ENCODE measurements at regions not wholly inside any gene's neighbourhood (a gene's known extent, or its start where the extent isn't known, plus 50 kb on each side); places are given as distances from the start of the nearest gene placed in this dataset.
"Not testable (repeated sequence)": the region's sequence is repeated elsewhere in the genome, so short reads cannot be mapped to it uniquely, and the experiment has no call there.

GRCh38 chr22:49006207-49007012, 821.3 kb downstream of the BRD1 start:
- FAIRE-seq (no peak), DNase-seq (ENCODE audit: insufficient read length, low spot score) (no peak)
- TF ChIP-seq, protein P1, sequence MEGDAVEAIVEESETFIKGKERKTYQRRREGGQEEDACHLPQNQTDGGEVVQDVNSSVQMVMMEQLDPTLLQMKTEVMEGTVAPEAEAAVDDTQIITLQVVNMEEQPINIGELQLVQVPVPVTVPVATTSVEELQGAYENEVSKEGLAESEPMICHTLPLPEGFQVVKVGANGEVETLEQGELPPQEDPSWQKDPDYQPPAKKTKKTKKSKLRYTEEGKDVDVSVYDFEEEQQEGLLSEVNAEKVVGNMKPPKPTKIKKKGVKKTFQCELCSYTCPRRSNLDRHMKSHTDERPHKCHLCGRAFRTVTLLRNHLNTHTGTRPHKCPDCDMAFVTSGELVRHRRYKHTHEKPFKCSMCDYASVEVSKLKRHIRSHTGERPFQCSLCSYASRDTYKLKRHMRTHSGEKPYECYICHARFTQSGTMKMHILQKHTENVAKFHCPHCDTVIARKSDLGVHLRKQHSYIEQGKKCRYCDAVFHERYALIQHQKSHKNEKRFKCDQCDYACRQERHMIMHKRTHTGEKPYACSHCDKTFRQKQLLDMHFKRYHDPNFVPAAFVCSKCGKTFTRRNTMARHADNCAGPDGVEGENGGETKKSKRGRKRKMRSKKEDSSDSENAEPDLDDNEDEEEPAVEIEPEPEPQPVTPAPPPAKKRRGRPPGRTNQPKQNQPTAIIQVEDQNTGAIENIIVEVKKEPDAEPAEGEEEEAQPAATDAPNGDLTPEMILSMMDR (IDR thresholded peaks at IDR 0.05; ENCODE audit: insufficient read depth, missing control alignments), result no peak

DNA sequence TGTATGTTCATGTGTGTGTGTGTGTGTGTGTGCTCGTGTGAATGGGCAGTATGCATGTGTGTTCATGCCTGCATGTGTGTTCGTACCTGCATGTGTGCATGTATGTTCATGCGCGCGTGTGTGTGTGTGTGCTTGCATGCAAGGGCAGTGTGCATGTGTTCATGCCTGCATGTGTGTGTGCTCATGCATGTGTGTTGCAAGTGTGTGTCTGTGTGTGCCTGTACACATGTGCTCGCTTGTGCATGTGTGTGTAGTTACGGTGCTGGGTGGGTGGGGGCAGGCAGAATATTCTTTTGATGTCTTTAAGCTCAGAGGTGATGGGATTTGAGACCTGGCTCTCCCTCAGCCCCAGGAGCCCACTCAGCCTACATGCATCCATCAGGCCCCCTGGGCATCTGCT, 822.1 kb downstream of the BRD1 start:
- no peak for DNase-seq (ENCODE audit: insufficient read length, low spot score)
- FAIRE-seq, result no peak
- TF ChIP-seq, protein P1 (IDR thresholded peaks at IDR 0.05; ENCODE audit: insufficient read depth, missing control alignments), result no peak

GRCh38 chr22:49004484-49005399, 822.9 kb downstream of the BRD1 start:
- TF ChIP-seq, protein P1 (IDR thresholded peaks at IDR 0.05; ENCODE audit: insufficient read depth, missing control alignments), result no peak
- DNase-seq (ENCODE audit: insufficient read length, low spot score), result no peak
- FAIRE-seq, result no peak

- FAIRE-seq; DNase-seq (ENCODE audit: insufficient read length, low spot score): not testable (repeated sequence)
These were observed 830.1 kb downstream of the BRD1 start for GRCh38 chr22:48997605-48998004.

GRCh38 chr22:48993655-48994054, 834.0 kb downstream of the BRD1 start:
- no peak for FAIRE-seq
- TF ChIP-seq, protein P1 (IDR thresholded peaks at IDR 0.05; ENCODE audit: insufficient read depth, missing control alignments), result no peak
- DNase-seq (ENCODE audit: insufficient read length, low spot score), result no peak

DNA sequence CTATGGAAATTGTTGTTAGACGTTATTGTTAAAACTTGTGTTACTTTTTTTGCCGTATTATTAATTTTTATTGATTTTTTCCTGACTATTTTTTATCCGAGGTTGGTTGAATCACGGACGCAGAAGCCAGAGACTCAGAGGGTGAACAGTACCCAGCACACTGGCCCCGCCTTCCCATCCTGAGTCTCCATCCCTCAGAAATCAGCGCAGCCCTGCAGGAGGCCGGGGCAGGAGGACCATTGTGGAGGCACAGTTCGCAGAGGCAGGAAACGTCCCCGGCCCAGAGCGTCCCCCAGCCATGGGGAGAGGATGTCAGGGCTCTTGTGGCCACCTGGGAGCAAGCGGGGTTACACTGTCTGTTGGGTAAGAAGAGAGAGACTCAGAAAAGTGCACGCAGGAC, 843.0 kb downstream of the BRD1 start:
- DNase-seq (ENCODE audit: insufficient read length, low spot score) (no peak), FAIRE-seq (no peak)
- TF ChIP-seq, protein P1 (IDR thresholded peaks at IDR 0.05; ENCODE audit: insufficient read depth, missing control alignments), result no peak

DNA sequence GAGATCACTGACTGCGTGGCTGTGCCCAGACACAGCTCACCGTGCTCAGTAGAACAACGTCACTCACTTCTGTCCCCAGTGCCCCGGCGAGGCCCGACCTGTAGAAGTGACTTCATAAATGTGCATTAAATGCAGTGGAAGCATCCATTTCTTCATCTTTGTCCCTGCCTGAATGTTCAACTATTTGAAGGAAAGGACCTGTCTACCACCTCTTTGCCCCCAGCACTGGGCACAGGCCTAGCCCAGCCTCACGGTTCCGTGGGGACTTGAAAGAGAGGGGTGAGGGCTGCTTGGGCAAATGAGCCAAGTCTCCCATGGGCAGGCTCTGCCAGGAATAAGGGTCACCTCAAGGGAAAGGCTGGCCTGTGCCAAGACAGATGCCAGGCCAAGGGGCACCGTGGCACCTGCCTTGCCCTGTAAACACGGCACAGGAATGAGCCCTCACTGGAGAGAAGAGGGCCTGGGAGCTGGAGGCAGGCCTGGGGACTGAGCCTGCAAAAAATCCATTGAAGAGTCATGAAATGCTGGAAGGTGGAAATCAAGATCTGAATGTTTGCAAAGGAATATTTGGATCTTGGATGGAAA, 845.3 kb downstream of the BRD1 start:
- FAIRE-seq (no peak), DNase-seq (ENCODE audit: insufficient read length, low spot score) (no peak)
- TF ChIP-seq, protein P1 (IDR thresholded peaks at IDR 0.05; ENCODE audit: insufficient read depth, missing control alignments), result no peak

All from D721Med (cell line).